IPS-NIHi7 (cell line): ENCODE measurements at regions not wholly inside any gene's neighbourhood (a gene's known extent, or its start where the extent isn't known, plus 50 kb on each side); places are given as distances from the start of the nearest gene placed in this dataset.

ENCODE experiments used
- DNase-seq: peaks from one replicate; pipeline ENCODE4 v3.0.0; 2012; ENCODE audit warnings: mixed read lengths; ENCODE audit errors: extremely low spot score

GRCh38 chr7:46725136-46725535 lies 804.1 kb upstream of the IGFBP3 start:
- no peak for DNase-seq

GRCh38 chr7:46723742-46724141 lies 802.7 kb upstream of the IGFBP3 start:
- DNase-seq = no peak

- DNase-seq = no peak
These were observed 801.9 kb upstream of the IGFBP3 start for GRCh38 chr7:46723003-46723402.

- DNase-seq = no peak
These were observed 799.7 kb upstream of the IGFBP3 start for GRCh38 chr7:46720761-46721160.

- no peak for DNase-seq
These were observed 798.5 kb upstream of the IGFBP3 start for GRCh38 chr7:46719616-46720015.

- no peak for DNase-seq
These were observed 795.9 kb upstream of the IGFBP3 start for GRCh38 chr7:46716926-46717325.

GRCh38 chr7:46715579-46715978 lies 794.5 kb upstream of the IGFBP3 start:
- no peak for DNase-seq

GRCh38 chr7:46714904-46715303 lies 793.8 kb upstream of the IGFBP3 start:
- DNase-seq = no peak

- DNase-seq = no peak
These were observed 793.0 kb upstream of the IGFBP3 start for GRCh38 chr7:46713868-46714596.

GRCh38 chr7:46710927-46711326 lies 789.9 kb upstream of the IGFBP3 start:
- DNase-seq = no peak

GRCh38 chr7:46707973-46708372 lies 786.9 kb upstream of the IGFBP3 start:
- DNase-seq = no peak

- no peak for DNase-seq
These were observed 784.5 kb upstream of the IGFBP3 start for GRCh38 chr7:46705386-46706255.

GRCh38 chr7:46696741-46697140 lies 775.7 kb upstream of the IGFBP3 start:
- no peak for DNase-seq

- DNase-seq = no peak
These were observed 774.1 kb upstream of the IGFBP3 start for GRCh38 chr7:46695051-46695708.

GRCh38 chr7:46694058-46694457 lies 773.0 kb upstream of the IGFBP3 start:
- no peak for DNase-seq

- no peak for DNase-seq
These were observed 766.1 kb upstream of the IGFBP3 start for GRCh38 chr7:46687203-46687602.

GRCh38 chr7:46685051-46685450 lies 764.0 kb upstream of the IGFBP3 start:
- no peak for DNase-seq

GRCh38 chr7:46682836-46683624 lies 762.0 kb upstream of the IGFBP3 start:
- no peak for DNase-seq

GRCh38 chr7:46681865-46682503 lies 760.9 kb upstream of the IGFBP3 start:
- DNase-seq = no peak

GRCh38 chr7:46680147-46680546 lies 759.1 kb upstream of the IGFBP3 start:
- no peak for DNase-seq

GRCh38 chr7:46679671-46680070 lies 758.6 kb upstream of the IGFBP3 start:
- DNase-seq = no peak
